ENCODE measurements at regions not wholly inside any gene's neighbourhood (a gene's known extent, or its start where the extent isn't known, plus 50 kb on each side); places are given as distances from the start of the nearest gene placed in this dataset.

DNA sequence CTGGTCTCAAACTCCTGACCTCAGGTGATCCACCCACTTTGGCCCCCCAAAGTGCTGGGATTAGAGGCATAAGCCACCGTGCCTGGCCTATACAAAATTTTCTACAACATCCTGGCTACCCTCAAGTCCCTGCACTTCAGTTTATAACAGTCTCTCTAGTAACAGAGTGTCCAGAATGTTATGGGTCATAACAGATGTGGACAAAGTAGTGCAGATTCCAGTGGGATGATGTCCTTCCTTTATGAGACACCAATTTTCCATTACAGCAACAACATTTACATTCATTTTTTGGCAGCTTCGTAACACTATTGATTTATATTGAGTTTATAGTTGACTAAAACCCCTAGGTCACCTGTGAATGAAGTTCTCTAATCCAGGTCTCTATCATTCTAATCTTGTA, 429.4 kb upstream of the PTBP2 start:
- no peaks in the 10 kb centered on the region for H4K20me1 ChIP-seq (replicated peaks; ENCODE audit: control insufficient read depth, insufficient read depth, low read length)
- H3K9me3 ChIP-seq (replicated peaks; ENCODE audit: control insufficient read depth, insufficient read depth, low read depth, low read length), result no peaks in the 10 kb centered on the region; the same call in 1 of the 2 replicates
- H3K27ac ChIP-seq (ENCODE audit: extremely low read depth, low read depth, low read length), result no peak overlapping the region
- no peak for ATAC-seq
- no peaks in the 10 kb centered on the region for H3K36me3 ChIP-seq (ENCODE audit: control insufficient read depth, insufficient read depth, low read length)
- 0% methylated on average over 2 of the region's 2 CpGs for WGBS (ENCODE audit: insufficient coverage, low coverage, missing lambda C conversion rate)
- no TSS peak for BruUV-seq (replicated peaks)
- no peak for FAIRE-seq
- H3K79me2 ChIP-seq (ENCODE audit: control insufficient read depth, insufficient read depth, low read length), result no peaks in the 10 kb centered on the region
- no peak overlapping the region for H3K4me2 ChIP-seq (ENCODE audit: insufficient read depth, low read length)
- no peak overlapping the region for H2AFZ ChIP-seq (ENCODE audit: low read depth, low read length)
- H3K27me3 ChIP-seq (ENCODE audit: control insufficient read depth in 2 of 2, insufficient read depth in 2 of 2, low read length in 2 of 2), result no peaks in the 10 kb centered on the region
- DNase-seq (ENCODE audit: extremely low read depth in 1 of 4, low spot score in 3 of 4), result no peak
- ChIA-PET CTCF (ENCODE audit: low intra/inter-chr PET ratio) (no interaction called here), POLR2A (no interaction called here)
- no peak overlapping the region for H3K4me3 ChIP-seq
- in situ Hi-C loops (cut with MboI), result no loop called here
- no peaks in the 10 kb centered on the region for H3K4me1 ChIP-seq (replicated peaks in 1 of 2; ENCODE audit: control insufficient read depth in 2 of 2, insufficient read depth in 2 of 2, low read length in 2 of 2)
- no peak overlapping the region for H3K9ac ChIP-seq (ENCODE audit: insufficient read depth in 1 of 2, low read depth in 2 of 2, low read length in 2 of 2)
- no peaks in the 10 kb centered on the region for H3K9me1 ChIP-seq (ENCODE audit: control insufficient read depth, insufficient read depth, low read length)
- intact Hi-C loops (cut with micrococcal nuclease), result no loop called here
- TF ChIP-seq CBX1 (IDR thresholded peaks at IDR 0.05; ENCODE audit: low read depth) (no peak), NEUROD1 (IDR thresholded peaks at IDR 0.05; ENCODE audit: borderline replicate concordance, low read depth, low read length, partially characterized antibody) (no peak), MCM7 (IDR thresholded peaks at IDR 0.05) (no peak), ERF (CRISPR knock-in tag; IDR thresholded peaks at IDR 0.05) (no peak), FOSL1 (tag; conservative IDR thresholded peaks at IDR 0.05) (no peak), HSF4 (CRISPR knock-in tag; IDR thresholded peaks at IDR 0.05; ENCODE audit: borderline replicate concordance) (no peak), MYBL2 (IDR thresholded peaks at IDR 0.05; ENCODE audit: low read depth) (no peak), MYBL2 (CRISPR knock-in tag; IDR thresholded peaks at IDR 0.05; ENCODE audit: borderline replicate concordance) (no peak), EP400 (IDR thresholded peaks at IDR 0.05) (no peak), MECOM (CRISPR knock-in tag; IDR thresholded peaks at IDR 0.05) (no peak), ZNF830 (CRISPR knock-in tag; IDR thresholded peaks at IDR 0.05) (no peak)
- TF ChIP-seq, protein P1, sequence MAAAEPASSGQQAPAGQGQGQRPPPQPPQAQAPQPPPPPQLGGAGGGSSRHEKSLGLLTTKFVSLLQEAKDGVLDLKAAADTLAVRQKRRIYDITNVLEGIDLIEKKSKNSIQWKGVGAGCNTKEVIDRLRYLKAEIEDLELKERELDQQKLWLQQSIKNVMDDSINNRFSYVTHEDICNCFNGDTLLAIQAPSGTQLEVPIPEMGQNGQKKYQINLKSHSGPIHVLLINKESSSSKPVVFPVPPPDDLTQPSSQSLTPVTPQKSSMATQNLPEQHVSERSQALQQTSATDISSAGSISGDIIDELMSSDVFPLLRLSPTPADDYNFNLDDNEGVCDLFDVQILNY (CRISPR knock-in tag; IDR thresholded peaks at IDR 0.05), result no peak
- TF ChIP-seq, protein P2, sequence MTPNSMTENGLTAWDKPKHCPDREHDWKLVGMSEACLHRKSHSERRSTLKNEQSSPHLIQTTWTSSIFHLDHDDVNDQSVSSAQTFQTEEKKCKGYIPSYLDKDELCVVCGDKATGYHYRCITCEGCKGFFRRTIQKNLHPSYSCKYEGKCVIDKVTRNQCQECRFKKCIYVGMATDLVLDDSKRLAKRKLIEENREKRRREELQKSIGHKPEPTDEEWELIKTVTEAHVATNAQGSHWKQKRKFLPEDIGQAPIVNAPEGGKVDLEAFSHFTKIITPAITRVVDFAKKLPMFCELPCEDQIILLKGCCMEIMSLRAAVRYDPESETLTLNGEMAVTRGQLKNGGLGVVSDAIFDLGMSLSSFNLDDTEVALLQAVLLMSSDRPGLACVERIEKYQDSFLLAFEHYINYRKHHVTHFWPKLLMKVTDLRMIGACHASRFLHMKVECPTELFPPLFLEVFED (CRISPR knock-in tag; conservative IDR thresholded peaks at IDR 0.05), result no peak
- TF ChIP-seq, protein P3, sequence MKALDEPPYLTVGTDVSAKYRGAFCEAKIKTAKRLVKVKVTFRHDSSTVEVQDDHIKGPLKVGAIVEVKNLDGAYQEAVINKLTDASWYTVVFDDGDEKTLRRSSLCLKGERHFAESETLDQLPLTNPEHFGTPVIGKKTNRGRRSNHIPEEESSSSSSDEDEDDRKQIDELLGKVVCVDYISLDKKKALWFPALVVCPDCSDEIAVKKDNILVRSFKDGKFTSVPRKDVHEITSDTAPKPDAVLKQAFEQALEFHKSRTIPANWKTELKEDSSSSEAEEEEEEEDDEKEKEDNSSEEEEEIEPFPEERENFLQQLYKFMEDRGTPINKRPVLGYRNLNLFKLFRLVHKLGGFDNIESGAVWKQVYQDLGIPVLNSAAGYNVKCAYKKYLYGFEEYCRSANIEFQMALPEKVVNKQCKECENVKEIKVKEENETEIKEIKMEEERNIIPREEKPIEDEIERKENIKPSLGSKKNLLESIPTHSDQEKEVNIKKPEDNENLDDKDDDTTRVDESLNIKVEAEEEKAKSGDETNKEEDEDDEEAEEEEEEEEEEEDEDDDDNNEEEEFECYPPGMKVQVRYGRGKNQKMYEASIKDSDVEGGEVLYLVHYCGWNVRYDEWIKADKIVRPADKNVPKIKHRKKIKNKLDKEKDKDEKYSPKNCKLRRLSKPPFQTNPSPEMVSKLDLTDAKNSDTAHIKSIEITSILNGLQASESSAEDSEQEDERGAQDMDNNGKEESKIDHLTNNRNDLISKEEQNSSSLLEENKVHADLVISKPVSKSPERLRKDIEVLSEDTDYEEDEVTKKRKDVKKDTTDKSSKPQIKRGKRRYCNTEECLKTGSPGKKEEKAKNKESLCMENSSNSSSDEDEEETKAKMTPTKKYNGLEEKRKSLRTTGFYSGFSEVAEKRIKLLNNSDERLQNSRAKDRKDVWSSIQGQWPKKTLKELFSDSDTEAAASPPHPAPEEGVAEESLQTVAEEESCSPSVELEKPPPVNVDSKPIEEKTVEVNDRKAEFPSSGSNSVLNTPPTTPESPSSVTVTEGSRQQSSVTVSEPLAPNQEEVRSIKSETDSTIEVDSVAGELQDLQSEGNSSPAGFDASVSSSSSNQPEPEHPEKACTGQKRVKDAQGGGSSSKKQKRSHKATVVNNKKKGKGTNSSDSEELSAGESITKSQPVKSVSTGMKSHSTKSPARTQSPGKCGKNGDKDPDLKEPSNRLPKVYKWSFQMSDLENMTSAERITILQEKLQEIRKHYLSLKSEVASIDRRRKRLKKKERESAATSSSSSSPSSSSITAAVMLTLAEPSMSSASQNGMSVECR (CRISPR knock-in tag; IDR thresholded peaks at IDR 0.05), result no peak
